GM19239 (cell line): ENCODE measurements at regions not wholly inside any gene's neighbourhood (a gene's known extent, or its start where the extent isn't known, plus 50 kb on each side); places are given as distances from the start of the nearest gene placed in this dataset.
"Not testable (repeated sequence)": the region's sequence is repeated elsewhere in the genome, so short reads cannot be mapped to it uniquely, and the experiment has no call there.

Experiments used
- DNase-seq: peaks from one replicate; pipeline ENCODE4 v3.0.0; 2011; ENCODE audit warnings: low spot score; ENCODE audit not compliant: insufficient read length
- FAIRE-seq: peaks from 2 replicates; lab custom pipeline; 2011; peaks lifted over from hg19 to GRCh38; lab: Jason Lieb, UNC

- DNase-seq (no peak), FAIRE-seq (no peak)
Observed at GRCh38 chr12:23133471-23133870, 508.5 kb downstream of the ETNK1 start.

- DNase-seq (no peak), FAIRE-seq (no peak)
Observed at GRCh38 chr12:23139026-23139425, 514.1 kb downstream of the ETNK1 start.

GRCh38 chr12:23140710-23141109 is 515.7 kb downstream of the ETNK1 start:
- no peak for DNase-seq
- no peak for FAIRE-seq

GRCh38 chr12:23141335-23141734 is 516.4 kb downstream of the ETNK1 start:
- no peak for FAIRE-seq

GRCh38 chr12:23146070-23146469 is 521.1 kb downstream of the ETNK1 start:
- DNase-seq, FAIRE-seq: not testable (repeated sequence)

More at GRCh38 chr12:23141335-23141734, 516.4 kb downstream of the ETNK1 start:
- no peak for DNase-seq

- FAIRE-seq (no peak), DNase-seq (no peak)
Observed at GRCh38 chr12:23168459-23168858, 543.5 kb downstream of the ETNK1 start.

- DNase-seq (no peak), FAIRE-seq (no peak)
Observed at GRCh38 chr12:23169012-23169695, 544.2 kb downstream of the ETNK1 start.

- no peak for FAIRE-seq
- DNase-seq = no peak
Observed at GRCh38 chr12:23169696-23170013, 544.7 kb downstream of the ETNK1 start.

- no peak for DNase-seq
- FAIRE-seq = no peak
Observed at GRCh38 chr12:23174917-23175316, 549.9 kb downstream of the ETNK1 start.

GRCh38 chr12:23185346-23185745 is 560.4 kb downstream of the ETNK1 start:
- no peak for FAIRE-seq
- DNase-seq = no peak

- FAIRE-seq (no peak), DNase-seq (no peak)
Observed at GRCh38 chr12:23186950-23187349, 562.0 kb downstream of the ETNK1 start.

GRCh38 chr12:23193552-23193951 is 568.6 kb downstream of the ETNK1 start:
- FAIRE-seq = no peak
- DNase-seq = no peak

- no peak for FAIRE-seq
- DNase-seq = no peak
Observed at GRCh38 chr12:23197266-23197665, 572.3 kb downstream of the ETNK1 start.

GRCh38 chr12:23202728-23203127 is 577.8 kb downstream of the ETNK1 start:
- FAIRE-seq (no peak), DNase-seq (no peak)

- peak; percentile 33 for DNase-seq
- peak; percentile 89 for FAIRE-seq
Observed at GRCh38 chr12:23204933-23205778, 580.2 kb downstream of the ETNK1 start.

- DNase-seq (no peak), FAIRE-seq (no peak)
Observed at GRCh38 chr12:23209793-23210192, 584.8 kb downstream of the ETNK1 start.

- DNase-seq (no peak), FAIRE-seq (no peak)
Observed at GRCh38 chr12:23210573-23210972, 585.6 kb downstream of the ETNK1 start.

GRCh38 chr12:23211384-23212320 is 586.7 kb downstream of the ETNK1 start:
- no peak for DNase-seq
- FAIRE-seq = no peak

- no peak for FAIRE-seq
- DNase-seq = no peak
Observed at GRCh38 chr12:23217158-23217557, 592.2 kb downstream of the ETNK1 start.

- DNase-seq (no peak), FAIRE-seq (no peak)
Observed at GRCh38 chr12:23217667-23218066, 592.7 kb downstream of the ETNK1 start.

- no peak for DNase-seq
- FAIRE-seq = no peak
Observed at GRCh38 chr12:23221066-23221465, 596.1 kb downstream of the ETNK1 start.
